Fibroblast of skin of right biceps (primary cell): ENCODE measurements at regions not wholly inside any gene's neighbourhood (a gene's known extent, or its start where the extent isn't known, plus 50 kb on each side); places are given as distances from the start of the nearest gene placed in this dataset.
"Not testable (repeated sequence)": the region's sequence is repeated elsewhere in the genome, so short reads cannot be mapped to it uniquely, and the experiment has no call there.

Experiments
- DNase-seq: peaks from one replicate; pipeline ENCODE4 v3.0.0-alpha.2; 2013

- DNase-seq, result not testable (repeated sequence)
Observed at GRCh38 chr3:144023543-144023942, 51.9 kb downstream of the DIPK2A start.

DNA sequence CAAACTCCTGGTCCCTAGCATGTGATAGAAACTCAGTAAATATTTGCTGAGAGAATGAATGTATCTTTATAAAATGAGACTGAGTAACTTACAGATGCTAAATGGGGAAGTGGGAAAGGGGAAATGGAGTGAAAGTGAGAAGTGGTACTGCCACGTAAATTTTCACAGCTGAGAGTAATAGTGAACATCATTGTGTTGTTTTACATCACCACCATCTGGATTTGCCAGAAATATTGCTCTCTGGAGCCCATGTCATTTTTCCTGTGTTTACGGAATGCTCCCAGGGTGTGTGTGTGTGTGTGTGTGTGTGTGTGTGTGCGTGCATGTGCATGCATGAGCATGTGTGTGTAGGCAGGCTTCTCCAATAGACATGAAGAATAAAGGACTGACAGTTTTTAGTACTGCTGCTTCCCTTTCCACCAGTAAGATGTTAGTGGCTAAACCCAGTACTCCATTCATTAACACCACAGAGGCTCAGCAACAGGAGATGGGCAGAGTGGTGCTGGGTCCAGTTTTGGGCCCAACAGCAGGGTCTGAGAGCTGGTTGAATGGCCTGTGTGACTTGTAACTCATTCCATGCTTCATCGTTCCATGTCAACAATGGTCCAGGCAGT is 57.3 kb downstream of the DIPK2A start:
- no peak for DNase-seq

- no peak for DNase-seq
Observed at GRCh38 chr3:144029769-144030168, 58.1 kb downstream of the DIPK2A start.

DNA sequence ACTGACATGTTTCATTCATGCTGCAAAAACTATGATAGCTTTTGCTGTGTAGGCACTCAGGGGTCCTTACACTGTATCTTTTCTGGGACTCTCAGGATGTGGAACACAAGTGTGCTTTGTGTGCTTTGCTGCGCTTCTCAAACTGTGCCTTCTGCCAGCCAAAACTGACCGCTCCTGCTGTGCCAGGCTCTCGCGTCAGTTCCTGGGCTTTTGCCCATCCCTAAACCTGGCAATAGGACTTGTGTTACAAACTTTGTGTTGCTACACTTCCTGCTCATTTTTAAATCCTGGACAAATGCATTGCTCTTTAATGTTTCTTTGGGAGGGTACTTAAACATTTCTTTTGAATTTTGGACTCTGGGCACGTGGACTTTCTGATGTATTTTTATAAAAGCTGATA is 60.3 kb downstream of the DIPK2A start:
- DNase-seq, result no peak

GRCh38 chr3:144032531-144033239 is 61.1 kb downstream of the DIPK2A start:
- no peak for DNase-seq

- DNase-seq, result no peak
Observed at GRCh38 chr3:144033240-144033589, 61.6 kb downstream of the DIPK2A start.

GRCh38 chr3:144033863-144034262 is 62.2 kb downstream of the DIPK2A start:
- no peak for DNase-seq

- no peak for DNase-seq
Observed at GRCh38 chr3:144034715-144035290, 63.2 kb downstream of the DIPK2A start.

GRCh38 chr3:144036498-144036897 is 64.9 kb downstream of the DIPK2A start:
- no peak for DNase-seq

DNA sequence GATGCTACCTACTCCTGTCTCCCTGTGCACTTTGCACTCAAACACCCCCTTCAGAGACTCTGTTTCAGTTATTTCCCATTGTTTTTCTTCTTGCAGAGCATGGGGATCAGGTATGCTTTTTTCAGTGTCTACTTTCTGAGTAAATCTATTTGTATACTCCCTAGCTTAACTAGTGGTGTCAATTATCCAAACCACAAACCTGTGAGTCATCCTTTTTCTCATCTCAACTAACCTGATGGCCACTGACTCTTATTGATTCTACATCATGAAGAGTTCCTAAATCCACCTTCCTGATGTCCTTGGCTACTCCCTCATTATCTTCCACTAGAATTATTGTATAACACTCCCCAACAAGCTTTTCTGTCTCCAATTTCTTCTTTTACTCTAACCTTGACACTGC is 68.0 kb downstream of the DIPK2A start:
- peak; percentile 11 for DNase-seq

GRCh38 chr3:144041960-144042556 is 70.4 kb downstream of the DIPK2A start:
- DNase-seq, result no peak

- DNase-seq, result peak; percentile 8
Observed at GRCh38 chr3:144045766-144046165, 74.1 kb downstream of the DIPK2A start.

GRCh38 chr3:144049374-144049773 is 77.8 kb downstream of the DIPK2A start:
- DNase-seq, result no peak

DNA sequence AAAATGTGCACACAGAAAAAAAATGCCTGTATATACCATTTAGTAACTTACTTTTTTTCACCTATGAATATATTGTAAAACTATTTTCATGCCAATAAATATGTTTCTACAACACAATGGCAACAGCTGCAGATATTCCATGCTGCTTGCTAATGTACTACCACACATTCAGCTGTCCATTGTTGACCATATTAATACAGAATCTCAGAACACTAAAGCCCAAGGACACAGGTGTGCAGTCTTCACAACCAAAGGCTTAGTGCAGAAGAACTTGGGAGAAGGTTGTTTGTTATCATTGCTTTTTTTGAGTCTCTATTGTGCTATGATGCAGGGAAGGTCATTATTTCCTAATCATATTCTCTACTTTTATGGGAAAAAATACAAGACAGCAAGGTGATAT is 79.6 kb downstream of the DIPK2A start:
- DNase-seq, result no peak

- DNase-seq, result peak; percentile 21
Observed at GRCh38 chr3:144052275-144052674, 80.7 kb downstream of the DIPK2A start.

- DNase-seq, result peak; percentile 71
Observed at GRCh38 chr3:144053121-144053520, 81.5 kb downstream of the DIPK2A start.

DNA sequence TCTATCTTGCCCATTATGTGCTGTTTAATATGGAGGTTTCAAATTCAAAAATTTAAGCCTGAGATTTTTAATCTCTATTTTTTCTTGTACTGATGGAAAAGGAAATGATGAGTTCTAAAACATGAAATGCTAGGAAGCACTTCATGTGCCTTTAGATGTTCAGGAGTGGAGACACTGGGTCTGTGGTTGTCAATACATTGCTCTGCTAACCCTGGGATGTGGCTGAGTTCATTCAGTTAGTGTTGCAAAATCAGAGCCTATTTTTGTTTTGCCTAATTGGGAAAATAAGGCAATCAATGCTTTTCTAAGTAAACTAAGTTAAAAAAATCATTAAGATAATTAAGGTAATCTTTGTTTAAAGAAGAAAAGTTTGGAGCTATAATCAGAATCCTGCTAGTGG is 83.1 kb downstream of the DIPK2A start:
- DNase-seq, result no peak

DNA sequence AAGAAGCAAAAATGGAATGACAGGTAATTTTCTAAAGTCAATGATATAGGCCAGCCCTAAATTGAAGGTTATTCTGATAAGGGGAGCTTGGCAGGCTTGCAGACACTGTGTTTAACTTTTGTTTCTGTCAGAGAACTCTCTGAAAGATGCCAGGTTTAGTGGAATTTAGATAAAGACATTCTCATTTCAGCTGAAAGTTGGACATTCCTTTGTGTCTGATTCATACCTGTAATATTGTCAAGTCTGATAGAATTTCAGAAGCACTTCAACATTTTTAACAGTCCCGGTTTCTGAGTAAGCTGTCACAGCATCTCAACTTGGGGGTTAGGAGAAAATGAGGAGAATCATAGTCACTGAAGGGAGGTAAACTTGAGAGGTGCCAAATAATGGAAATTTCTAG is 84.0 kb downstream of the DIPK2A start:
- peak; percentile 78 for DNase-seq

DNA sequence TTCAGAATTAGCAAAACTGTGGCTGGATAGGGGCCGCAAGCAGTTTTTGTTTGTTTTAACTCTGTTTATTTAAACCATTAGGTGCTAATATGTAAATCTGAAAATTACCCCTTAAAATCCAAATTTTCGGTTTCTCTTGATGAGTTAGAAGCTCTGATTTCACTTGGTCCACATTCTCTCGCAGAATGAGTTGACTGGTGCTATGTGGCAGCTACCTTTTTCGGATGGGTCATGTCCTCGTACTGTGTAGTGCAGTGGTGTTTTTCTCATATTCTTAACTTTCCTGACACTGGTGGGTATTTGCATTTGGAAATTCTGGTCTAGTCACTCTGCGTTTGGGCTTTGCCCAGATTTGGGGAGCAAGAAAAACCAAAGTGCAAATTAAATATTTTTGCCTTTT is 87.1 kb downstream of the DIPK2A start:
- DNase-seq, result no peak

DNA sequence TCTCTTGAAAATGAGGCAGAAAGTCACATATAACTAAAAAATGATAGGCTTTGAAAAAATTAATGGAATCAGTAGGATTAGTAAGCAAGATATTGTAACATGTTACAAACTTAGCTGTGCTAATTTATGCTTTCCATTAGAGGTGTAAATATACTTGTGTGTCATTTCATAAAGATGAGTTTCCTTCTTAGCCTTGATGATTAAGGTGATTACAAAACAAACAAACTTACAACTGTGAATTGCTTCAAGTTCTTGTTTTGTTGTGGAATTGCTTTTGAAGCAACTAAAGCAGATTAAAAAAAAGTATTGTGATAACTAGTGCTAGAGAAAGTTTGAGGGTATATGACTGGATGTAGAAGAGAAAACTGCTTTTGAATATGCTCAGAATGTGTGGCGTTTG is 87.9 kb downstream of the DIPK2A start:
- no peak for DNase-seq

DNA sequence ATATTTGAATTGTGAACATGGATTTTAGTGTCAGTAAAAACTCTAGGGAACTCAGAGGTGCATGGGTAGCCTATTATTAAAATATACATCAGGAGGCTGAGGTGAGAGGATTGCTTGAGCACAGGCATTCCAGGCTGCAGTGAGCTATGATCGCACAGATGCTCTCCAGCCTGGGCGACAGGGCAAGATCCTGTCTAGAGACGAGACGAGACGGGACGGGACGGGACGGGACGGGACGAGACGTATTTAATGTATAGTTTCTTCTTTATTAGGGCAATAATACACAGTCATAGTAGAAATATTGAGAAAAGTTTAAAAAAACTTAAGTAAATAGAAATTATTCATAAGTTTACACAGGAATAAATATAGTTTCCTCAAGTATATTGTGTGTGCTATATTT is 89.3 kb downstream of the DIPK2A start:
- DNase-seq, result no peak

DNA sequence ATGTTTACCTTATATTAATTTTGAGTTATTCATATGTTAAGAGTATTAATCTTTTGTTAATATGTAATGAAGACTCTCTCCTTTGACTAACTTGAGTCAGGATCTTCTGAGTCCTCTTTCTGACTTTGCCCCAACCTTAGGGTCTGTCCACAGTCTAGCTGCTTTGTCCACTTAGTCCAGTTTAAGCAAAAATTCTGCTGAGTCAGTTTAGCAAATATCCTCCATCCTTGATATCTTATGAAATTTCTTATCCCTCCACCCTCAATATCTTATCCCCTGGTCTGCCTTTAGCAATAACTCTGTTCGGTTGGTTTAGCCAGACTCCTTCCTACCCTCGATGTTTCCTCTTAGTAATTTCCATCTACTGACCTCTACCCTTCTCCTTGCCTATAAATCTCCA is 91.7 kb downstream of the DIPK2A start:
- no peak for DNase-seq

- DNase-seq, result no peak
Observed at GRCh38 chr3:144067059-144067458, 95.4 kb downstream of the DIPK2A start.

GRCh38 chr3:144073698-144074097 is 102.1 kb downstream of the DIPK2A start:
- DNase-seq, result no peak
